ENCODE measurements at regions not wholly inside any gene's neighbourhood (a gene's known extent, or its start where the extent isn't known, plus 50 kb on each side); places are given as distances from the start of the nearest gene placed in this dataset.

DNA sequence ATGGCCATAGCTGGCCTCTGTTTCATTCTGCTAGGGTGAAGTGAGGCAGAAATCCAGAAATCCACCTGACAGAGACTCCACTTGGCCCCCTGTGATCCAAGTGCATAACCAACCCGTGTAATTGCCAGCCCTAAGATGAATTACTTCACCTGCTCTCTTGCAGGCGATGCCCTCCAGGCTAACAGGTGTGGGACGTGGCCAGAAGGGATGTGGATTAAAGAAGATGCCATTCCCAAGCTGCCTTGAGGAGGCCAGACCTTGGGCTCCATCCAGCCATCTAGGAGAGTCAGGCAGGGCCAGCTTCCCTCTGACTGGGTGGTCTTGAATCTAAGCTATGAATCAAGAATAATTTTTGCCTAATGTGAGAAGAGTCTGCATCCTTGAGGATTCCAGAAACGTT lies 154.5 kb upstream of the BNIP2 start:
- TF ChIP-seq, protein P1, sequence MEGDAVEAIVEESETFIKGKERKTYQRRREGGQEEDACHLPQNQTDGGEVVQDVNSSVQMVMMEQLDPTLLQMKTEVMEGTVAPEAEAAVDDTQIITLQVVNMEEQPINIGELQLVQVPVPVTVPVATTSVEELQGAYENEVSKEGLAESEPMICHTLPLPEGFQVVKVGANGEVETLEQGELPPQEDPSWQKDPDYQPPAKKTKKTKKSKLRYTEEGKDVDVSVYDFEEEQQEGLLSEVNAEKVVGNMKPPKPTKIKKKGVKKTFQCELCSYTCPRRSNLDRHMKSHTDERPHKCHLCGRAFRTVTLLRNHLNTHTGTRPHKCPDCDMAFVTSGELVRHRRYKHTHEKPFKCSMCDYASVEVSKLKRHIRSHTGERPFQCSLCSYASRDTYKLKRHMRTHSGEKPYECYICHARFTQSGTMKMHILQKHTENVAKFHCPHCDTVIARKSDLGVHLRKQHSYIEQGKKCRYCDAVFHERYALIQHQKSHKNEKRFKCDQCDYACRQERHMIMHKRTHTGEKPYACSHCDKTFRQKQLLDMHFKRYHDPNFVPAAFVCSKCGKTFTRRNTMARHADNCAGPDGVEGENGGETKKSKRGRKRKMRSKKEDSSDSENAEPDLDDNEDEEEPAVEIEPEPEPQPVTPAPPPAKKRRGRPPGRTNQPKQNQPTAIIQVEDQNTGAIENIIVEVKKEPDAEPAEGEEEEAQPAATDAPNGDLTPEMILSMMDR (IDR thresholded peaks at IDR 0.05; ENCODE audit: insufficient read depth, low read length, poor library complexity, severe bottlenecking) = no peak
- no peak for TF ChIP-seq EZH2phosphoT487 (conservative IDR thresholded peaks at IDR 0.05; ENCODE audit: low read length)
